NCI-H1092 treated with DMSO at 0.1 percent for 48 hours (cell line): ENCODE measurements at regions not wholly inside any gene's neighbourhood (a gene's known extent, or its start where the extent isn't known, plus 50 kb on each side); places are given as distances from the start of the nearest gene placed in this dataset.
A peak's percentile ranks its signal among the peaks of the same experiment; 100 is the strongest.
"Not testable (repeated sequence)": the region's sequence is repeated elsewhere in the genome, so short reads cannot be mapped to it uniquely, and the experiment has no call there.

Experiments
- DNase-seq: peaks from one replicate; lab custom pipeline; 2025; lab: John Stamatoyannopoulos, UW

GRCh38 chr2:129548880-129549279, 430.6 kb upstream of the RAB6C start:
- DNase-seq: no peak

GRCh38 chr2:129550536-129550935, 428.9 kb upstream of the RAB6C start:
- no peak for DNase-seq

GRCh38 chr2:129554373-129554772, 425.1 kb upstream of the RAB6C start:
- DNase-seq: no peak

GRCh38 chr2:129559101-129559500, 420.4 kb upstream of the RAB6C start:
- DNase-seq: no peak

- DNase-seq: no peak
Observed at GRCh38 chr2:129565551-129566109, 413.8 kb upstream of the RAB6C start.

GRCh38 chr2:129570812-129571211, 408.7 kb upstream of the RAB6C start:
- not testable (repeated sequence) for DNase-seq

GRCh38 chr2:129575431-129575830, 404.0 kb upstream of the RAB6C start:
- no peak for DNase-seq

GRCh38 chr2:129575880-129576279, 403.6 kb upstream of the RAB6C start:
- DNase-seq: no peak

GRCh38 chr2:129580001-129580400, 399.5 kb upstream of the RAB6C start:
- no peak for DNase-seq

- no peak for DNase-seq
Observed at GRCh38 chr2:129585760-129586159, 393.7 kb upstream of the RAB6C start.

- DNase-seq: no peak
Observed at GRCh38 chr2:129587426-129588064, 391.9 kb upstream of the RAB6C start.

- DNase-seq: no peak
Observed at GRCh38 chr2:129604560-129604959, 374.9 kb upstream of the RAB6C start.

GRCh38 chr2:129605646-129606045, 373.8 kb upstream of the RAB6C start:
- DNase-seq: no peak

GRCh38 chr2:129606496-129607270, 372.8 kb upstream of the RAB6C start:
- no peak for DNase-seq

- DNase-seq: no peak
Observed at GRCh38 chr2:129609224-129609623, 370.2 kb upstream of the RAB6C start.

GRCh38 chr2:129610766-129611165, 368.7 kb upstream of the RAB6C start:
- DNase-seq: no peak

GRCh38 chr2:129611471-129611870, 368.0 kb upstream of the RAB6C start:
- no peak for DNase-seq

GRCh38 chr2:129619471-129619870, 360.0 kb upstream of the RAB6C start:
- peak; percentile 50 for DNase-seq

GRCh38 chr2:129620411-129620810, 359.1 kb upstream of the RAB6C start:
- no peak for DNase-seq

- DNase-seq: no peak
Observed at GRCh38 chr2:129623783-129624182, 355.7 kb upstream of the RAB6C start.

GRCh38 chr2:129627437-129627836, 352.0 kb upstream of the RAB6C start:
- no peak for DNase-seq

GRCh38 chr2:129636692-129637091, 342.8 kb upstream of the RAB6C start:
- no peak for DNase-seq

- no peak for DNase-seq
Observed at GRCh38 chr2:129641371-129641770, 338.1 kb upstream of the RAB6C start.
